ENCODE measurements at regions not wholly inside any gene's neighbourhood (a gene's known extent, or its start where the extent isn't known, plus 50 kb on each side); places are given as distances from the start of the nearest gene placed in this dataset.

DNA sequence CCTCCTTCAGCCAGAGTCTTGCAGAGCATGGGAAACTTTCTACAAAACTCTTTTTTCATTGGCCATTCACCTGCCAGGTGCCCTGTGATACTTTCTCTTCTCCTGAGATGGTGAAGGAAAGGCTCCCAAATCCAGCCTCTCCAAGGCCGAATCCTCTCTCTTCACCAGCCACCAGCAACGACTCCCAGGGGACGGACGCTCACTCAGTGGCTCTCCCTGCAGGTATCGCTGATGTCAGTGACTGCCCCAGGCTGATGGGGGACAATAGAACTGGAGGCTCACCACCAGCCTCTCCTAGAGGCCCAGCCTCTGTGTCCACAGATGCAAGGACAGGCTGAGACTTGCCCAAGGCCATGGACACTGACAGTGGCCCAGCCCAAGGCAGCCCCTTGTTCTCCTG is 204.1 kb downstream of the BCL11B start:
- no peak for DNase-seq (ENCODE audit: extremely low spot score)
- TF ChIP-seq, protein P1, sequence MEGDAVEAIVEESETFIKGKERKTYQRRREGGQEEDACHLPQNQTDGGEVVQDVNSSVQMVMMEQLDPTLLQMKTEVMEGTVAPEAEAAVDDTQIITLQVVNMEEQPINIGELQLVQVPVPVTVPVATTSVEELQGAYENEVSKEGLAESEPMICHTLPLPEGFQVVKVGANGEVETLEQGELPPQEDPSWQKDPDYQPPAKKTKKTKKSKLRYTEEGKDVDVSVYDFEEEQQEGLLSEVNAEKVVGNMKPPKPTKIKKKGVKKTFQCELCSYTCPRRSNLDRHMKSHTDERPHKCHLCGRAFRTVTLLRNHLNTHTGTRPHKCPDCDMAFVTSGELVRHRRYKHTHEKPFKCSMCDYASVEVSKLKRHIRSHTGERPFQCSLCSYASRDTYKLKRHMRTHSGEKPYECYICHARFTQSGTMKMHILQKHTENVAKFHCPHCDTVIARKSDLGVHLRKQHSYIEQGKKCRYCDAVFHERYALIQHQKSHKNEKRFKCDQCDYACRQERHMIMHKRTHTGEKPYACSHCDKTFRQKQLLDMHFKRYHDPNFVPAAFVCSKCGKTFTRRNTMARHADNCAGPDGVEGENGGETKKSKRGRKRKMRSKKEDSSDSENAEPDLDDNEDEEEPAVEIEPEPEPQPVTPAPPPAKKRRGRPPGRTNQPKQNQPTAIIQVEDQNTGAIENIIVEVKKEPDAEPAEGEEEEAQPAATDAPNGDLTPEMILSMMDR (IDR thresholded peaks at IDR 0.05; ENCODE audit: control extremely low read depth, extremely low read depth, low read depth, missing control alignments), result no peak
- ChIA-PET POLR2A (no interaction called here), CTCF (no interaction called here)

DNA sequence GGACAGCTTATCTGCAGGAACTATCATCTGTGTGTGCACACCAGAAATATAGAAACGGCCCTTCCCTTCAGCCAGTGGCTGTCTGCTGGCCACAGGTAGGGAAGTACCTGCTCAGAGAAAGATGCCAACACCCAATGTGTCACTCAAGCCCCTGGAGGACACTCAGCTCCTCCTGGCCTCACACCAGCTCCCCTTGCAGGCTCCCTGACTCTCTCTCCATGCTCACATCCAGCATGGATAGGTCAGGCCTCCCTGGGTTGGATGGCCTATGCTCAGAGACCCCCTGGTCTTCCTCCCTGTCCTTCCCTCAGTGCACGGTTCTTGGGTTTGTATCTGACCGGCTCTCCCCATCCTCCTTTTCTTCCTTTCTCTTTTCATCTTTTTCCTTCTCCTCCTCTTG is 202.1 kb downstream of the BCL11B start:
- ChIA-PET POLR2A (no interaction called here), CTCF (interaction anchor here (1.1 kb wide), 1 partner anchor 10 kb away, joined by 3 read pairs; no protein-coding TSS in a partner anchor)
- TF ChIP-seq, protein P1 (IDR thresholded peaks at IDR 0.05; ENCODE audit: control extremely low read depth, extremely low read depth, low read depth, missing control alignments), result no peak
- DNase-seq (ENCODE audit: extremely low spot score), result no peak

DNA sequence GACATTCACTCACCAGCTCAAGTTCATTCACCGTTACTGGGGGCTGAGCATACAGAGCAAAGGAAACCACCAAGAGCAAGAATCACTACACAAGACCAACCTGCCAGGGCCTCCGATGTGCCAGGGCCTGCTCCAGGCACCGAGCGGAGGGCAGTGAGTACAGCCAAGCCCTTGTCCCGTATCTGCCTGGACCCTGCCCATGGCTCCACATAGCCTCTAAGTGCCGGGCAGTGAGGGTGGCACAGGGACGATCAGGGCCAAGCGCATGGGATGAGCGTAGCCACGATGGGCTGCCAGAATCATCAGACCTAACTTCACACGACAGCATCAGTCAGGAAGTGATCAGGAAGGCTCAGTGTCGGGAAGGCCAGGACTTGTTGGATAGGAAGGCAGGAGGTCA is 199.6 kb downstream of the BCL11B start:
- no peak for DNase-seq (ENCODE audit: extremely low spot score)
- TF ChIP-seq, protein P1 (IDR thresholded peaks at IDR 0.05; ENCODE audit: control extremely low read depth, extremely low read depth, low read depth, missing control alignments), result no peak
- POLR2A ChIA-PET, result no interaction called here
- CTCF ChIA-PET, result no interaction called here

DNA sequence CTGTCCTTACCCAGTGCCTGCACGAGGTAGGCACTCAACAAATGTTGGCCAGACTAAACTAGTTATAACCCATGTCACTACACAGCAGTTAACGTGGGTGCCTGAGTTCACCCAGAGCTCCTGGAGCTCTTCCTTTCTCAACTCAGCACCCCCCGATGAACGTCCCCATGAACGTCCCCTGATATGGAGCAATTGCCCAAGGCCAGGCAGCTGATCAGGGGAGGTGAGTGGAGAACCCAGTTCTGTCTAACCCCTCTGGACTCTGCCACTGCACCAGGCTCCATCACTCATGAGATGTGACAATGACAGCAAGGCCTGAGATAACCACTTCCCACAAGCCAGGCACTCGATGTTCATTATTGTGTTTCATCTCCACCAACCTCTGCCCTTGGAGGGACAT is 199.0 kb downstream of the BCL11B start:
- DNase-seq (ENCODE audit: extremely low spot score), result no peak
- POLR2A ChIA-PET, result no interaction called here
- CTCF ChIA-PET, result no interaction called here
- TF ChIP-seq, protein P1 (IDR thresholded peaks at IDR 0.05; ENCODE audit: control extremely low read depth, extremely low read depth, low read depth, missing control alignments), result no peak

DNA sequence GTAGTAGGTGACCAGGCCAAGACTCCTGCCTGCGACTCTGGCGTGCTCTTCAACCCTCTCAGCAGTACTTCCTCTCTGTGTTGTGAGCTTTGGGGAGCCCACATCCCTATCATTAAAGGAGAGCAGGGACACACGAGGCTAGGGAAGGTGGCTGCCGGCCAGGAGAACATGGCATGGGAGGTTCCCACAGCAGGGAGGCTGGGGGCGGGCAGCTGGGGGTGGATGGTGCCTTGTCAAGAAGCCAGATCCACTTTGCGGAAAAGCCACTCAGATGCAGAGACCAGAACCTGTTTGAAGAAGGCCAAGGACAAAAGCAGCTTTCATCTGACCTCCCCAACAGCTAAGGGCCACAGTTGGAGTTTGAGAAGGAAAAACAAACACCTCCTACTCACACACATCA is 198.6 kb downstream of the BCL11B start:
- TF ChIP-seq, protein P1 (IDR thresholded peaks at IDR 0.05; ENCODE audit: control extremely low read depth, extremely low read depth, low read depth, missing control alignments), result no peak
- ChIA-PET POLR2A (no interaction called here), CTCF (no interaction called here)
- DNase-seq (ENCODE audit: extremely low spot score), result no peak

DNA sequence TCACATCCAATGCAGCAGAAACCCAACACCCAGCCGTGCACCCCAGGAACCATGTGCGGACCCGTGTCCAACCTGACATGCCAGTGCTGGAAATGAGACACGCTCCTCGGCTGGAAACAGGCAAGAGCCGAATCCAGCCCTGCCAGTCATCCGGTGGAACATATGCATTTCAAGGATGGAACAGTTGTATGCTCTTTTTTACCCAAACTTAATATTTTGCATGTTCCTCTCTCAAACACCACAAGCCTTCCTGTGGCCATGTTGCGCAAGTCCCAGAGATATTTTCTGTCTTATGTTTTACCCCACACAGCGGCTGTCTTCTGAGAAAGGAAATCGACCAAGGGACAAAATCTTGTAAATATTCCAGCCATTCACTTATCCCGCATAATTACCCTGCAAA is 196.9 kb downstream of the BCL11B start:
- ChIA-PET POLR2A (no interaction called here), CTCF (interaction anchor here (2.1 kb wide), 1 partner anchor 9 kb away, joined by 5 read pairs; no protein-coding TSS in a partner anchor)
- DNase-seq (ENCODE audit: extremely low spot score), result no peak
- TF ChIP-seq, protein P1 (IDR thresholded peaks at IDR 0.05; ENCODE audit: control extremely low read depth, extremely low read depth, low read depth, missing control alignments), result no peak
